ENCODE measurements at regions not wholly inside any gene's neighbourhood (a gene's known extent, or its start where the extent isn't known, plus 50 kb on each side); places are given as distances from the start of the nearest gene placed in this dataset.
A peak's percentile ranks its signal among the peaks of the same experiment; 100 is the strongest.

GRCh38 chr13:97161582-97162231, 60.4 kb upstream of the MBNL2 start:
- ChIA-PET CTCF (no interaction called here), POLR2A (no interaction called here)
- H3K79me2 ChIP-seq (ENCODE audit: insufficient read depth): no peaks in the 10 kb centered on the region
- H3K9me3 ChIP-seq: no peaks in the 10 kb centered on the region
- H3K9ac ChIP-seq: no peak overlapping the region
- H3K27ac ChIP-seq (ENCODE audit: low read depth in 2 of 2, low read length in 1 of 2): no peak overlapping the region
- H4K20me1 ChIP-seq (ENCODE audit: insufficient read depth): no peaks in the 10 kb centered on the region
- H3K27me3 ChIP-seq (ENCODE audit: insufficient read depth): no peaks in the 10 kb centered on the region
- no peak for DNase-seq
- no peaks in the 10 kb centered on the region for H3K36me3 ChIP-seq (replicated peaks in 1 of 2; ENCODE audit: control insufficient read depth in 1 of 2, insufficient read depth in 2 of 2, low read length in 1 of 2)
- H3K4me1 ChIP-seq (ENCODE audit: control insufficient read depth in 1 of 2, insufficient read depth in 2 of 2, low read depth in 1 of 2, low read length in 1 of 2): no peaks in the 10 kb centered on the region
- no peaks in the 10 kb centered on the region for H3K9me2 ChIP-seq
- no peak overlapping the region for H3K4me2 ChIP-seq
- 84% methylated on average over 5 of the region's 5 CpGs for WGBS (ENCODE audit: low lambda C conversion rate)
- no peak overlapping the region for H2AFZ ChIP-seq (ENCODE audit: low read depth)
- no peak overlapping the region for H3K4me3 ChIP-seq (ENCODE audit: low read depth in 2 of 2, low read length in 1 of 2)
- no peak for TF ChIP-seq POLR2AphosphoS5 (IDR thresholded peaks at IDR 0.05; ENCODE audit: low read depth, low read length)
- TF ChIP-seq JUND (IDR thresholded peaks at IDR 0.05): no peak
- peak; percentile 73 for TF ChIP-seq RFX5 (IDR thresholded peaks at IDR 0.05; ENCODE audit: low read length)
- TF ChIP-seq GABPA (IDR thresholded peaks at IDR 0.05; ENCODE audit: low read depth): no peak
- TF ChIP-seq IRF3 (IDR thresholded peaks at IDR 0.05; ENCODE audit: low read depth, low read length): no peak
- TF ChIP-seq TEAD4 (IDR thresholded peaks at IDR 0.05; ENCODE audit: borderline replicate concordance, insufficient read depth): no peak
- TF ChIP-seq FOXJ3 (CRISPR knock-in tag; IDR thresholded peaks at IDR 0.05): no peak
- TF ChIP-seq, protein P1, sequence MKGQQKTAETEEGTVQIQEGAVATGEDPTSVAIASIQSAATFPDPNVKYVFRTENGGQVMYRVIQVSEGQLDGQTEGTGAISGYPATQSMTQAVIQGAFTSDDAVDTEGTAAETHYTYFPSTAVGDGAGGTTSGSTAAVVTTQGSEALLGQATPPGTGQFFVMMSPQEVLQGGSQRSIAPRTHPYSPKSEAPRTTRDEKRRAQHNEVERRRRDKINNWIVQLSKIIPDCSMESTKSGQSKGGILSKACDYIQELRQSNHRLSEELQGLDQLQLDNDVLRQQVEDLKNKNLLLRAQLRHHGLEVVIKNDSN (IDR thresholded peaks at IDR 0.05; ENCODE audit: borderline replicate concordance, low read depth): no peak
- no peaks in the 10 kb centered on the region for H3F3A ChIP-seq (replicated peaks; ENCODE audit: insufficient read depth)

GRCh38 chr13:97165502-97166425, 56.4 kb upstream of the MBNL2 start:
- 81% methylated on average over 2 of the region's 2 CpGs for WGBS (ENCODE audit: low lambda C conversion rate)
- Histone ChIP-seq H3K27ac (ENCODE audit: low read depth in 2 of 2, low read length in 1 of 2) (no peak overlapping the region), H3K36me3 (replicated peaks in 1 of 2; ENCODE audit: control insufficient read depth in 1 of 2, insufficient read depth in 2 of 2, low read length in 1 of 2) (no peaks in the 10 kb centered on the region), H3K79me2 (ENCODE audit: insufficient read depth) (no peaks in the 10 kb centered on the region), H3K4me3 (ENCODE audit: low read depth in 2 of 2, low read length in 1 of 2) (no peak overlapping the region), H3K9me2 (no peaks in the 10 kb centered on the region), H3K4me1 (ENCODE audit: control insufficient read depth in 1 of 2, insufficient read depth in 2 of 2, low read depth in 1 of 2, low read length in 1 of 2) (peaks cover 0 to 2% of the 10 kb centered on the region in 2 experiments; a peak in 2 of 4 replicates), H3K27me3 (ENCODE audit: insufficient read depth) (no peaks in the 10 kb centered on the region), H3K4me2 (no peak overlapping the region), H3K9ac (no peak overlapping the region), H2AFZ (ENCODE audit: low read depth) (no peak overlapping the region), H3F3A (replicated peaks; ENCODE audit: insufficient read depth) (no peaks in the 10 kb centered on the region), H4K20me1 (ENCODE audit: insufficient read depth) (no peaks in the 10 kb centered on the region), H3K9me3 (no peaks in the 10 kb centered on the region)
- CTCF ChIA-PET: interaction anchor here (0.7 kb wide), 1 partner anchor 213 kb away, joined by 3 read pairs; no protein-coding TSS in a partner anchor
- POLR2A ChIA-PET: no interaction called here
- no peak for DNase-seq
- TF ChIP-seq JUND (IDR thresholded peaks at IDR 0.05) (no peak), RFX5 (IDR thresholded peaks at IDR 0.05; ENCODE audit: low read length) (no peak), TAF1 (IDR thresholded peaks at IDR 0.05; ENCODE audit: borderline replicate concordance, low read depth, low read length) (no peak)
